ENCODE measurements at regions not wholly inside any gene's neighbourhood (a gene's known extent, or its start where the extent isn't known, plus 50 kb on each side); places are given as distances from the start of the nearest gene placed in this dataset.

DNA sequence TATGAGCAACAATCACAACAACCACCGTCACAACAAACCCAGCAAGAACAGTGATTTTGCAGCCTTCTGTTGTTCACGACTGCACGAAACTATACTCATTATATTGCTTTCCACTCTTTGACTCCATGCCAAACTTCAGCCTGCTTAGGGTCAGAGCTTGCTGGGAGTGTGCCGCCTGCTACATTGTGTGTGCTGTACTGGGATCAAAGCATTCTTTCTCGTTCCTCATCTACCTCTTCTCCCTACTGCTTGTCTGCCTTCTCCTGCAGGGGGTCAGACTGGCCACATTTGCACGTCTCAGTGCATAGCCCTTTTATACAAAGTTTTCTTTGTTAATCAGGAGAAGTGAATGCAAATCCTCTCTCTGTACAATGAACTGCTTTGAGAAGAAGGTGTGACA is 401.6 kb upstream of the CITED2 start:
- TF ChIP-seq CTCF (IDR thresholded peaks at IDR 0.05) (no peak), EZH2 (IDR thresholded peaks at IDR 0.05) (no peak), EZH2phosphoT487 (IDR thresholded peaks at IDR 0.05) (no peak)
